HG03558 (cell line): ENCODE measurements at regions not wholly inside any gene's neighbourhood (a gene's known extent, or its start where the extent isn't known, plus 50 kb on each side); places are given as distances from the start of the nearest gene placed in this dataset.
"Not testable (repeated sequence)": the region's sequence is repeated elsewhere in the genome, so short reads cannot be mapped to it uniquely, and the experiment has no call there.

Source experiments
- ATAC-seq: cut with Tn5 transposase; IDR thresholded peaks from one replicate; pipeline ENCODE4 v1.9.1; 2021; ENCODE audit warnings: moderate number of reproducible peaks; ENCODE audit not compliant: unreplicated experiment; ENCODE audit errors: extremely low read depth

DNA sequence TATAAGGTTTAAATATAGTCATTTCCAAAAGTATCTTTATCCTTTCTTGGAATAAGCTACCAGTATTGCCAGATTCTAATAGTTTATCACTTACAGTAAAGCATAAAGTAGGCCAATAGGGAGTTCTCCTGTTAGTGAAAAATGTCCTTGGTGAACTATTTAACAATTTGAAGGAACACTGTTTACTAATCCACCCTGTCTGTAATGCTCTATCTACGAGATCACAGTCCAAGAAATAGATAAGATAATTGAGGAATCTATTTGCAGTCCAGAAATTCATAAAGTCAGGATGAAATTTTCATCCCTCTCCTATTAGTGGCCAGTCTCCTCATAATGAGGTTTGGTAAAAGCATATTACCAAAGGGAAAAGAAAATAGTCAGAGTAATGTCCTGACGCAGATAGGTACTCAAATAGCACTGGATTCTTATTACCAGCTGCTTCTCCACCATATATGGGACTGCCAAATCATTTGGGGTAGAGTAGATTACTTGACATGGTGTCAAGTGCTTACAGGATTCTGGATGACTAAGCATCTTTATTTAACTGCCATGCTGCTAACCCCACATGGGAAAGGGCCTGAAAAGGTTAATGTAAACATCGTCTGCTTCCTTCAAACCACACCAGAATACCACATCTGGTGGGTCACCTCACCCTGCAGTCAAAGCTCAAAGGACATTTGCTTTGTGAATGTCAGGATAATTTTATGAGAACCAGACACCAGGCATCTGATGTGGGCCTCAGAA lies 808.1 kb downstream of the EFNA5 start:
- no peak for ATAC-seq

GRCh38 chr5:106860398-106861044 lies 810.2 kb downstream of the EFNA5 start:
- ATAC-seq, result no peak

- no peak for ATAC-seq
Measured at GRCh38 chr5:106858616-106859015, 812.1 kb downstream of the EFNA5 start.

DNA sequence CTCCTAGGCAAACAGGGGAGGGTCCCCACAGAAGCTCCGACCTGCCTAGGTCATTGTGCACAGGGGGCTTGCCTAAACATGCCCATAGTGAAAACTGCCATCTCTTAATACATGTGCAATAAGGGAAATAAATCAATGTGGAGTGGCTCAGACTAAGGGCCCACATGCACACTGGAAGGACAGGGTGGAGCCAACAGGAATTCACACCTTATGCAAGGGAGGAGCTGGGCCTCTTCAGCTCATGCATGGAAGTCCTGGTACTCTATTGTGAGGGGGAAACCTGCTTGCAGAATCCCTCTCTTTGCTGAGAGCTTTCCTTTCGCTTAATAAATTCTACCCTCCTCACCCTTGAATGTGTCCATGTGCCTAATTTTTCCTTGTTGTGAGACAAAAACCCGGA lies 815.8 kb downstream of the EFNA5 start:
- ATAC-seq, result no peak

GRCh38 chr5:106854105-106854687 lies 816.5 kb downstream of the EFNA5 start:
- ATAC-seq, result no peak

- ATAC-seq, result no peak
Measured at GRCh38 chr5:106853266-106853665, 817.5 kb downstream of the EFNA5 start.

- ATAC-seq, result no peak
Measured at GRCh38 chr5:106849266-106849665, 821.5 kb downstream of the EFNA5 start.

- ATAC-seq, result no peak
Measured at GRCh38 chr5:106843812-106844416, 826.8 kb downstream of the EFNA5 start.

- no peak for ATAC-seq
Measured at GRCh38 chr5:106833517-106833916, 837.2 kb downstream of the EFNA5 start.

DNA sequence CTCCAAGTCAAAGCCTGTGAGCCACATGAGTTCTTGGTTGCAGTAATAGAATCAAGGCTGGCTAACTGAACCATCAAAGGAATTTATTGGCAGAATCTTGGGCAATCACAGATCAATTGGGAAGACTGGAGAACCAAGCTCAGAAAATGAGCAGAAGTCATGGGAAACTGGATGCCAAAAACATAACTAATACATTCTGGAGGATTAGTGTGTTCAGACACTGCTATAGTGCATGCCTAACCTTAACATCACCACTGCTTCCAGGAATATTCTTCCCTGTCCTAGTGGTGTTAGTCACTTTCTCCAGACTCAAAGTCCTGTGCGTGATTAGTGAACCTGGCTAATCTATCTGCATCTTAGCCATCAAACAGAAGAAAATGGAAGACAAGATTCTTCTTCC lies 843.7 kb downstream of the EFNA5 start:
- no peak for ATAC-seq

DNA sequence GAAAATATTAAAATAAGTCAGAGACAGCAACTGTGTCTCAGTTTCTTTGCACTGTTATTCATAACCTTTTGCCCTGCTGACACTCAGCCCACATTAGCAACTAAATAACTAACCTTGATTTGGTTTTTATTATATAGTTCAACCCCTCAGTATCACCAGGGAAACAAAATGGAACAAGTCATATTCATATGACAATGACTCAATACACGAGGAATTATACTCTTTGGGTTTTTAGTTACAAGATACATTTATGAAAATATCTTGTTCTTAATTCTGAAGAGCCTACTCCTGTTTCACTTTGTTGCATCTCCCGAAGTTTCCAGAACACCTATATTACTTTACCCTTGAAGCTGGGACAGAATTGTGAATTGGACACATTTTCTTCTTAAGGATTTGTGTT lies 845.4 kb downstream of the EFNA5 start:
- no peak for ATAC-seq

- no peak for ATAC-seq
Measured at GRCh38 chr5:106822851-106823250, 847.9 kb downstream of the EFNA5 start.

GRCh38 chr5:106818552-106818951 lies 852.2 kb downstream of the EFNA5 start:
- ATAC-seq, result no peak

- ATAC-seq, result no peak
Measured at GRCh38 chr5:106814961-106815360, 855.8 kb downstream of the EFNA5 start.

DNA sequence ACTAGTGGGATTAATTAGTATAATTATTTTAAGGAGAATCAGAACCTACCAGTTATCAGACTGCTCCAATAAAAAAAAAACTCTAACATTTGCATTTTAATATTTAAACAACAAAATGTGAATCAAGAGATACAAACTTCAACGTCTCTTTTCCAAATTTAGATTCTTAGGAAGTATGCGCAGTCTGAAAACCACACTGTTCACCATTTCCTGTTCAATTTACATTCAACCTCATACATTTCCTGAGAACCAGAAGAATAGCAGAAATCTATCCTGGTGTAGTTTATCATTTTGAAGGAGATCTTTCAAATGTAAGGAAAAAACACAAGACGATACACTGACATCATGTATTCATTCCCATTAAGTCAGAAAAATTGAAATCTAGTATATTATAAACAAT lies 869.2 kb downstream of the EFNA5 start:
- ATAC-seq, result no peak

- ATAC-seq, result no peak
Measured at GRCh38 chr5:106797996-106798395, 872.7 kb downstream of the EFNA5 start.

DNA sequence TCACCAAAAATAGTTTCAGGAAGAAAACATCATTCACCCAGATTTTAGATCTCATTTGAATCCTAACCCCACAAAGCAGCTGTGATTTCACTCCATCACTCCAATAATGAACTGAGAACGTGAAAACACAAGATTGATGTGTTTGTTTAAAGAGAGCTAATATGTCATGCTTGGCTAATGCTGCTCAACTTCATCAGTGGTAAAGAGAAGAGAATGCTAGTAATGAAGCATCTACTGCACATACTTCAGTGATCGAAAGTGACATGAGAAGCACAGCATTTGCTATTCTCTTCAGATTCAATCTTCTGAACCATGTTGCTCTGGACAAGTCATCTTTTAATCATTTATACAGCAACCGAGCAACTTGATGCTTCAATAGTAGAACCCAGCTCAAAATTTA lies 874.7 kb downstream of the EFNA5 start:
- no peak for ATAC-seq

GRCh38 chr5:106784846-106785245 lies 885.9 kb downstream of the EFNA5 start:
- no peak for ATAC-seq

GRCh38 chr5:106780355-106780754 lies 890.4 kb downstream of the EFNA5 start:
- no peak for ATAC-seq

DNA sequence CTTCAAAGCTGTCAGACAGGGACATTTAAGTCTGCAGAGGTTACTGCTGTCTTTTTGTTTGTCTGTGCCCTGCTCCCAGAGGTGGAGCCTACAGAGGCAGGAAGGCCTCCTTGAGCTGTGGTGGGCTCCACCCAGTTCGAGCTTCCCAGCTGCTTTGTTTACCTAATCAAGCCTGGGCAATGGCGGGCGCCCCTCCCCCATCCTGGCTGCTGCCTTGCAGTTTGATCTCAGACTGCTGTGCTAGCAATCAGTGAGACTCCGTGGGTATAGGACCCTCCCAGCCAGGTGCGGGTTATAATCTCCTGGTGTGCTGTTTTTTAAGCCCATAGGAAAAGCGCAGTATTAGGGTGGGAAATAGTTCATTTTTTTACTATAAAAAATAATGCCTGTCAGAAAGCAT lies 894.2 kb downstream of the EFNA5 start:
- not testable (repeated sequence) for ATAC-seq

DNA sequence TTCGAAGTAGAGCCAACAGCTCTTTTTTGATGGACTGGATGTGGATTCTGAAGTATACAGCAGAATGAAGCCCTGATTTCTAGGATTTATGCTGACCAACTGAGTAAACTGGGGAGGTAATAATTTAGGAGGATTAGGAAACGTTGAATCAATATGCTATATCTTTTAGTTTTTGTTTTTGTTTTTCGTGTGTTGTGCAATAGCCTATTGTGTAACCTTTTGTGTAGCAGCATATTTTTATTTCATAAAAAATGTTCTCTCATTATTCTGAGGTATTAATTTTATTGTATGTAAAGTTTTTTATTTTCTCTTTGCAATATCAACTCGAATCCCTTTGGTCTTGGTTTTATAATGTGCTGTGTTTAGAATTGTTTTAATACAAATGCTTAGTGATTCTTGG lies 902.3 kb downstream of the EFNA5 start:
- no peak for ATAC-seq
